ENCODE measurements at regions not wholly inside any gene's neighbourhood (a gene's known extent, or its start where the extent isn't known, plus 50 kb on each side); places are given as distances from the start of the nearest gene placed in this dataset.

DNA sequence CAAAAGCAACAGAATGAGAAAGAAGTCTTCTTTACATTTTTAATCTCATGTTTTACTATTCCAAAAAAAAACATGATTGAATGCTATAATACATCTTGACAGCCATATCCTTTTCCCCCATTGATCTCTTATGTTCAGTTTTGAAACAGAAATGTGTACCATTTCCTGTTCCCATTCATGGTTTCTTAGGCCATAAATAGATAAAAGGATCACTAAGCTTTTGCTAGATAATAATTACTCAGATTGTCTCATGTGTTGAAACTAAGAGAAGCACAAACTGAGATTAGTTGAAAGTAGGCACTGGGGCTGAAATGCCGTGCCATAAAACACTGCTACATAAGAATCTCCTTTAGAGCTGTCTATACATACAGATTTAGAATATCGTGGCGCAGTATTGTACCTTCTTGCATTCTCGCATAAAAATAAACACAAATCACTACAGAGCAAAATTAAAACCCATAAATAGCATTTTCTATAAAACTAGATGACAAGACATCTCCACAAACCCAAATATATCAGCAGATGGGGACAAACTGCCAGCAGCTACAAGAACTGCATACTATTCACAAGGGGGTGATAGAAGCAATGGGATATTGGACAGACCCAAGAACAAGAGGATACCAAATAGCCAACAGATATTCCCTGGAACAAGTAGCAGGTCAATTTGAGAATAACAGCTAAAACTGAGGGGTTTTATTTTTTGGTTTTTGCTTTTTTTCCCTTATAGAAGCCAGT lies 405.3 kb upstream of the PRMT6 start:
- intact Hi-C loops (cut with micrococcal nuclease) = no loop called here

More for the DNA sequence above, 405.3 kb upstream of the PRMT6 start:
- no peak for DNase-seq (ENCODE audit: low read depth, low spot score)
- Histone ChIP-seq H3K9ac (replicated peaks; ENCODE audit: extremely low read depth, insufficient read depth, low read length) (no peak overlapping the region), H3K9me3 (replicated peaks; ENCODE audit: control insufficient read depth, insufficient read depth, low read length) (peaks cover 2% of the 10 kb centered on the region), H3K27ac (ENCODE audit: insufficient read depth, low read depth, low read length) (no peak overlapping the region), H3K4me3 (replicated peaks in 1 of 3; ENCODE audit: insufficient read depth in 1 of 3, low read depth in 1 of 3, low read length in 3 of 3) (no peak overlapping the region), H3K79me2 (ENCODE audit: control insufficient read depth, insufficient read depth, low read length) (no peaks in the 10 kb centered on the region), H2AFZ (ENCODE audit: low read depth, low read length) (no peak overlapping the region), H3K36me3 (ENCODE audit: control insufficient read depth in 2 of 2, extremely low read depth in 1 of 2, insufficient read depth in 2 of 2, low read length in 2 of 2) (no peaks in the 10 kb centered on the region), H3K27me3 (ENCODE audit: control insufficient read depth in 2 of 2, insufficient read depth in 2 of 2, low read length in 2 of 2) (no peaks in the 10 kb centered on the region), H3K4me2 (ENCODE audit: insufficient read depth, low read length) (no peak overlapping the region), H4K20me1 (replicated peaks; ENCODE audit: control insufficient read depth, extremely low read depth, insufficient read depth, low read length) (no peaks in the 10 kb centered on the region), H3K9me1 (replicated peaks; ENCODE audit: control insufficient read depth, extremely low read depth, insufficient read depth, low read length) (no peaks in the 10 kb centered on the region), H3K4me1 (ENCODE audit: control insufficient read depth, extremely low read depth, insufficient read depth, low read length) (no peaks in the 10 kb centered on the region)
- dilution Hi-C loops (cut with MboI; ENCODE audit: extremely low pct_ligation_motif_present, low sequenced_read_pairs) = no loop called here
- no peak for FAIRE-seq
- ChIA-PET CTCF (no interaction called here), POLR2A (no interaction called here)
- BruUV-seq (replicated peaks) = no TSS peak
- TF ChIP-seq POLR2A (IDR thresholded peaks at IDR 0.05; ENCODE audit: low read depth, low read length) = no peak
- no peak for TF ChIP-seq POLR2AphosphoS5 (IDR thresholded peaks at IDR 0.05; ENCODE audit: insufficient read depth, low read depth, low read length)
- TF ChIP-seq, protein P1, sequence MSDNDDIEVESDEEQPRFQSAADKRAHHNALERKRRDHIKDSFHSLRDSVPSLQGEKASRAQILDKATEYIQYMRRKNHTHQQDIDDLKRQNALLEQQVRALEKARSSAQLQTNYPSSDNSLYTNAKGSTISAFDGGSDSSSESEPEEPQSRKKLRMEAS (IDR thresholded peaks at IDR 0.05; ENCODE audit: insufficient read depth, insufficient read length) = no peak
- TF ChIP-seq GATA2 (IDR thresholded peaks at IDR 0.05; ENCODE audit: insufficient read depth, insufficient read length, low read depth, low read length) = no peak
- TF ChIP-seq FOS (IDR thresholded peaks at IDR 0.05; ENCODE audit: borderline replicate concordance, insufficient read depth, low read length) = no peak
- TF ChIP-seq MYC (IDR thresholded peaks at IDR 0.05; ENCODE audit: low read depth, low read length) = no peak
- no peak for TF ChIP-seq JUN (IDR thresholded peaks at IDR 0.05; ENCODE audit: borderline replicate concordance, insufficient read depth, insufficient read length, low read depth)
- TF ChIP-seq CTCF (IDR thresholded peaks at IDR 0.05; ENCODE audit: extremely low read depth in 1 of 2, insufficient read depth in 1 of 2, low read depth in 1 of 2, low read length in 2 of 2) = no peak
- no peak for TF ChIP-seq EZH2 (IDR thresholded peaks at IDR 0.05; ENCODE audit: borderline replicate concordance, low read depth, low read length, severe bottlenecking)

Measured in endothelial cell of umbilical vein (primary cell).